Neural progenitor cell (in vitro differentiated cells): ENCODE measurements at regions not wholly inside any gene's neighbourhood (a gene's known extent, or its start where the extent isn't known, plus 50 kb on each side); places are given as distances from the start of the nearest gene placed in this dataset.

Experiments used
- EZH2 ChIP-seq: fragments of 200-600 bp; sonication (generic); IDR thresholded peaks from 2 replicates; pipeline ENCODE4 v1.6.1; 2017; ENCODE audit warnings: antibody characterized with exemption, mild to moderate bottlenecking, moderate library complexity
- TF ChIP-seq, protein P1 (sequence below): fragments of 200-600 bp; sonication (generic); IDR thresholded peaks from 2 replicates; pipeline ENCODE4 v1.5.1; 2017; ENCODE audit warnings: antibody characterized with exemption, mild to moderate bottlenecking

DNA sequence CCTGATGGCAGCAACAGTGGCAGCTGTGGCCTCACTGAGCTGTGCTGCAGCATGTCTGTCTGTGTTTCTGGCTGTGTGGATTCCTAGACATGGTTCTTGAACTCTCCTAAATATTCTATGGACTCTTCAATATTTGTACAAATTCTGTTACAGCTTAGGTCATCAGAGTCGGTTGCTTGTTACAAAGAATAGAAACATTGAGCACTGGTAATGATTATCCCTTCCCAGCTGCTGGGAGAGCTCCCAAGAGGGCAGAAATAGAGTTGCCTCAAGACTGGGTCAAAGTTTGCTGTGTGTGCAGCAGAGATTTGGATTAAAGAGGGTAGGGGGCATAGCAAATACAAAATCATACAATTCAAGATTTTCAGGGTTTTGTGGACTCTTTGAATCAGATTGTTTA is 337.1 kb upstream of the AKR1E2 start:
- TF ChIP-seq, protein P1, sequence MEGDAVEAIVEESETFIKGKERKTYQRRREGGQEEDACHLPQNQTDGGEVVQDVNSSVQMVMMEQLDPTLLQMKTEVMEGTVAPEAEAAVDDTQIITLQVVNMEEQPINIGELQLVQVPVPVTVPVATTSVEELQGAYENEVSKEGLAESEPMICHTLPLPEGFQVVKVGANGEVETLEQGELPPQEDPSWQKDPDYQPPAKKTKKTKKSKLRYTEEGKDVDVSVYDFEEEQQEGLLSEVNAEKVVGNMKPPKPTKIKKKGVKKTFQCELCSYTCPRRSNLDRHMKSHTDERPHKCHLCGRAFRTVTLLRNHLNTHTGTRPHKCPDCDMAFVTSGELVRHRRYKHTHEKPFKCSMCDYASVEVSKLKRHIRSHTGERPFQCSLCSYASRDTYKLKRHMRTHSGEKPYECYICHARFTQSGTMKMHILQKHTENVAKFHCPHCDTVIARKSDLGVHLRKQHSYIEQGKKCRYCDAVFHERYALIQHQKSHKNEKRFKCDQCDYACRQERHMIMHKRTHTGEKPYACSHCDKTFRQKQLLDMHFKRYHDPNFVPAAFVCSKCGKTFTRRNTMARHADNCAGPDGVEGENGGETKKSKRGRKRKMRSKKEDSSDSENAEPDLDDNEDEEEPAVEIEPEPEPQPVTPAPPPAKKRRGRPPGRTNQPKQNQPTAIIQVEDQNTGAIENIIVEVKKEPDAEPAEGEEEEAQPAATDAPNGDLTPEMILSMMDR, result no peak
- TF ChIP-seq EZH2, result no peak
